GM23338 (cell line): ENCODE measurements at regions not wholly inside any gene's neighbourhood (a gene's known extent, or its start where the extent isn't known, plus 50 kb on each side); places are given as distances from the start of the nearest gene placed in this dataset.

Experiments used
- ATAC-seq: fragments of 200-7000 bp; cut with Tn5 transposase; 3 replicates; pipeline ENCODE4 v1.9.1; 2020
- DNase-seq: peaks from one replicate; pipeline ENCODE4 v3.0.0-alpha.2; 2015; ENCODE audit warnings: low spot score
- H2AFZ ChIP-seq: fragments of 200-600 bp; sonication (generic); 2 replicates; pipeline ENCODE4 v1.8.0; 2016; ENCODE audit warnings: antibody characterized with exemption, mild to moderate bottlenecking, moderate library complexity
- H3F3A ChIP-seq: fragments of 200-600 bp; sonication (generic); replicated peaks from 2 replicates; pipeline ENCODE4 v1.8.0; 2017; ENCODE audit warnings: antibody characterized with exemption, mixed run types, low read depth
- H3K27ac ChIP-seq: fragments of 200-600 bp; sonication (generic); 2 replicates; pipeline ENCODE4 v1.6.1; 2016; ENCODE audit warnings: low read depth
- H3K27me3 ChIP-seq: fragments of 200-600 bp; sonication (generic); 2 replicates; pipeline ENCODE4 v1.8.0; 2016; ENCODE audit warnings: mild to moderate bottlenecking, mixed run types, moderate library complexity; ENCODE audit not compliant: insufficient read depth
- H3K36me3 ChIP-seq: fragments of 200-600 bp; sonication (generic); 2 replicates; pipeline ENCODE4 v1.8.0; 2016; ENCODE audit warnings: mild to moderate bottlenecking; ENCODE audit not compliant: insufficient read depth
- H3K4me1 ChIP-seq: fragments of 200-600 bp; sonication (generic); 2 replicates; pipeline ENCODE4 v1.8.0; 2016; ENCODE audit warnings: mild to moderate bottlenecking, moderate library complexity; ENCODE audit not compliant: insufficient read depth
- H3K4me2 ChIP-seq: fragments of 200-600 bp; sonication (generic); 2 replicates; pipeline ENCODE4 v1.7.1; 2017; ENCODE audit warnings: mixed run types
- H3K4me3 ChIP-seq: fragments of 200-600 bp; sonication (generic); 2 replicates; pipeline ENCODE4 v1.6.1; 2016; ENCODE audit warnings: mixed run types
- H3K79me2 ChIP-seq: fragments of 200-600 bp; sonication (generic); replicated peaks from 2 replicates; pipeline ENCODE4 v1.8.0; 2017; ENCODE audit warnings: mild to moderate bottlenecking; ENCODE audit not compliant: insufficient read depth
- H3K9me2 ChIP-seq: fragments of 200-600 bp; sonication (generic); 2 replicates; pipeline ENCODE4 v1.8.0; 2017; ENCODE audit not compliant: insufficient read depth
- H4K20me1 ChIP-seq: fragments of 200-600 bp; sonication (generic); replicated peaks from 2 replicates; pipeline ENCODE4 v1.8.0; 2017; ENCODE audit warnings: mild to moderate bottlenecking; ENCODE audit not compliant: insufficient read depth
- H3K27ac Mint-ChIP-seq: 2 replicates; pipeline ENCODE4 v1.8.0; 2020; ENCODE audit warnings: inconsistent platforms, mild to moderate bottlenecking, moderate library complexity, mixed read lengths
- H3K27me3 Mint-ChIP-seq: 3 replicates; pipeline ENCODE4 v1.8.0; 2022; ENCODE audit warnings: low read depth, mild to moderate bottlenecking, moderate library complexity, mixed read lengths, inconsistent platforms; ENCODE audit not compliant: insufficient read depth, poor library complexity
- H3K36me3 Mint-ChIP-seq: 3 replicates; pipeline ENCODE4 v1.8.0; 2021; ENCODE audit warnings: low read depth, mild to moderate bottlenecking, inconsistent platforms, moderate library complexity, mixed read lengths
- H3K4me1 Mint-ChIP-seq: 3 replicates; pipeline ENCODE4 v1.8.0; 2020; ENCODE audit warnings: mild to moderate bottlenecking, inconsistent platforms, mixed read lengths
- H3K4me3 Mint-ChIP-seq: 3 replicates; pipeline ENCODE4 v1.8.0; 2021; ENCODE audit warnings: moderate library complexity, mild to moderate bottlenecking, inconsistent platforms, mixed read lengths
- H3K9me3 Mint-ChIP-seq: 3 replicates; pipeline ENCODE4 v1.8.0; 2020; ENCODE audit warnings: moderate library complexity, mild to moderate bottlenecking, inconsistent platforms, mixed read lengths
- CREB1 ChIP-seq: fragments of 250-450 bp; sonication (Bioruptor Pico); IDR thresholded peaks from 2 replicates; pipeline ENCODE4 v1.5.0; 2020; ENCODE audit warnings: low read depth, mild to moderate bottlenecking, moderate library complexity
- EZH2 ChIP-seq: fragments of 200-600 bp; sonication (generic); IDR thresholded peaks from one replicate; pipeline ENCODE4 v1.8.0; 2017; ENCODE audit warnings: antibody characterized with exemption, mild to moderate bottlenecking, low read depth; ENCODE audit not compliant: unreplicated experiment
- EZH2phosphoT487 ChIP-seq: fragments of 200-600 bp; sonication (generic); IDR thresholded peaks from one replicate; pipeline ENCODE4 v1.8.1; 2018; ENCODE audit warnings: antibody characterized with exemption; ENCODE audit not compliant: unreplicated experiment
- JUNB ChIP-seq: IDR thresholded peaks from one replicate; pipeline ENCODE4 v1.6.1; 2016; ENCODE audit warnings: antibody characterized with exemption; ENCODE audit not compliant: unreplicated experiment
- NANOG ChIP-seq: IDR thresholded peaks from 2 replicates; pipeline ENCODE4 v1.6.1; 2016; ENCODE audit warnings: antibody characterized with exemption, borderline replicate concordance
- POLR2AphosphoS5 ChIP-seq: IDR thresholded peaks from 2 replicates; pipeline ENCODE4 v1.6.1; 2016; ENCODE audit warnings: antibody characterized with exemption, low read depth
- STAT1 ChIP-seq: IDR thresholded peaks from one replicate; pipeline ENCODE4 v1.6.1; 2016; ENCODE audit warnings: antibody characterized with exemption; ENCODE audit not compliant: unreplicated experiment
- ZNF114 ChIP-seq: fragments of 250-450 bp; sonication (Bioruptor Pico); IDR thresholded peaks from 2 replicates; pipeline ENCODE4 v1.5.0; 2020; ENCODE audit warnings: mild to moderate bottlenecking, moderate library complexity
- ZNF331 ChIP-seq: fragments of 250-450 bp; sonication (Bioruptor Pico); IDR thresholded peaks from 2 replicates; pipeline ENCODE4 v1.5.0; 2020; ENCODE audit warnings: low read depth, mild to moderate bottlenecking, moderate library complexity
- TF ChIP-seq, protein P1 (sequence below): IDR thresholded peaks from 2 replicates; pipeline ENCODE4 v1.6.1; 2016; ENCODE audit warnings: antibody characterized with exemption
- TF ChIP-seq, protein P2 (sequence below), 2 experiments: fragments of 200-600 bp in 1 of 2; sonication (generic) in 1 of 2; conservative IDR thresholded peaks; 2 replicates each; pipeline versions ENCODE4 v1.5.1 to v1.6.1; 2016 to 2017; ENCODE audit warnings: antibody characterized with exemption in 2 of 2, low read depth in 2 of 2, mild to moderate bottlenecking in 2 of 2, moderate library complexity in 1 of 2
- TF ChIP-seq, protein P3 (sequence below): IDR thresholded peaks from one replicate; pipeline ENCODE4 v1.6.1; 2018; ENCODE audit warnings: antibody characterized with exemption; ENCODE audit not compliant: unreplicated experiment
- TF ChIP-seq, protein P4 (sequence below): fragments of 250-450 bp; sonication (Bioruptor Pico); IDR thresholded peaks from 2 replicates; pipeline ENCODE4 v1.5.0; 2020; ENCODE audit warnings: mild to moderate bottlenecking, moderate library complexity

DNA sequence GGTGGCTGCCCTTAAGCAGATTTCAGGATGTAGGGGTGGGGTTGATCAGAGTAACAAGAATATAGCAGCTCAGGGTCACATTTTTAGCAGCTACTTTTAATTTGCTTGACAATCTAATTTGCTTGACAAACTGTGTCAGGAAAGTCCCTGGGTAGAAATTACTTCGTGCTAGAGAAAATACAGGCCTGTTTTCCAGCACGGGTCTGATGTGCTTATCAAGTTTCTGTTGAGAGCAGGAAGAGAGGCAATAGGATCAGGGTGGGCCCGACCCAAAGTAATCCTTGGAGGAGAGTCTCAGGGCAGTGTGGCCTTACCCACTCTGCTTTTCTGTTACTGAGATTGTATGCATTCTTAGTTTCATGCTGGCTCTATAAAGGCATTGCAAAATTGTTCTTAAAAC, 221.5 kb downstream of the TSN start (continued):
- TF ChIP-seq POLR2AphosphoS5, result no peak
- no peak for TF ChIP-seq STAT1
- TF ChIP-seq, protein P1, sequence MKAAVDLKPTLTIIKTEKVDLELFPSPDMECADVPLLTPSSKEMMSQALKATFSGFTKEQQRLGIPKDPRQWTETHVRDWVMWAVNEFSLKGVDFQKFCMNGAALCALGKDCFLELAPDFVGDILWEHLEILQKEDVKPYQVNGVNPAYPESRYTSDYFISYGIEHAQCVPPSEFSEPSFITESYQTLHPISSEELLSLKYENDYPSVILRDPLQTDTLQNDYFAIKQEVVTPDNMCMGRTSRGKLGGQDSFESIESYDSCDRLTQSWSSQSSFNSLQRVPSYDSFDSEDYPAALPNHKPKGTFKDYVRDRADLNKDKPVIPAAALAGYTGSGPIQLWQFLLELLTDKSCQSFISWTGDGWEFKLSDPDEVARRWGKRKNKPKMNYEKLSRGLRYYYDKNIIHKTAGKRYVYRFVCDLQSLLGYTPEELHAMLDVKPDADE, result no peak
- TF ChIP-seq EZH2phosphoT487, result no peak
- no peak for TF ChIP-seq ZNF331 (CRISPR knock-in tag)
- TF ChIP-seq EZH2, result no peak
- TF ChIP-seq, protein P2, sequence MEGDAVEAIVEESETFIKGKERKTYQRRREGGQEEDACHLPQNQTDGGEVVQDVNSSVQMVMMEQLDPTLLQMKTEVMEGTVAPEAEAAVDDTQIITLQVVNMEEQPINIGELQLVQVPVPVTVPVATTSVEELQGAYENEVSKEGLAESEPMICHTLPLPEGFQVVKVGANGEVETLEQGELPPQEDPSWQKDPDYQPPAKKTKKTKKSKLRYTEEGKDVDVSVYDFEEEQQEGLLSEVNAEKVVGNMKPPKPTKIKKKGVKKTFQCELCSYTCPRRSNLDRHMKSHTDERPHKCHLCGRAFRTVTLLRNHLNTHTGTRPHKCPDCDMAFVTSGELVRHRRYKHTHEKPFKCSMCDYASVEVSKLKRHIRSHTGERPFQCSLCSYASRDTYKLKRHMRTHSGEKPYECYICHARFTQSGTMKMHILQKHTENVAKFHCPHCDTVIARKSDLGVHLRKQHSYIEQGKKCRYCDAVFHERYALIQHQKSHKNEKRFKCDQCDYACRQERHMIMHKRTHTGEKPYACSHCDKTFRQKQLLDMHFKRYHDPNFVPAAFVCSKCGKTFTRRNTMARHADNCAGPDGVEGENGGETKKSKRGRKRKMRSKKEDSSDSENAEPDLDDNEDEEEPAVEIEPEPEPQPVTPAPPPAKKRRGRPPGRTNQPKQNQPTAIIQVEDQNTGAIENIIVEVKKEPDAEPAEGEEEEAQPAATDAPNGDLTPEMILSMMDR (conservative IDR thresholded peaks at IDR 0.05; ENCODE audit: low read depth in 2 of 2), result no peak
- no peak for TF ChIP-seq CREB1
- TF ChIP-seq, protein P3, sequence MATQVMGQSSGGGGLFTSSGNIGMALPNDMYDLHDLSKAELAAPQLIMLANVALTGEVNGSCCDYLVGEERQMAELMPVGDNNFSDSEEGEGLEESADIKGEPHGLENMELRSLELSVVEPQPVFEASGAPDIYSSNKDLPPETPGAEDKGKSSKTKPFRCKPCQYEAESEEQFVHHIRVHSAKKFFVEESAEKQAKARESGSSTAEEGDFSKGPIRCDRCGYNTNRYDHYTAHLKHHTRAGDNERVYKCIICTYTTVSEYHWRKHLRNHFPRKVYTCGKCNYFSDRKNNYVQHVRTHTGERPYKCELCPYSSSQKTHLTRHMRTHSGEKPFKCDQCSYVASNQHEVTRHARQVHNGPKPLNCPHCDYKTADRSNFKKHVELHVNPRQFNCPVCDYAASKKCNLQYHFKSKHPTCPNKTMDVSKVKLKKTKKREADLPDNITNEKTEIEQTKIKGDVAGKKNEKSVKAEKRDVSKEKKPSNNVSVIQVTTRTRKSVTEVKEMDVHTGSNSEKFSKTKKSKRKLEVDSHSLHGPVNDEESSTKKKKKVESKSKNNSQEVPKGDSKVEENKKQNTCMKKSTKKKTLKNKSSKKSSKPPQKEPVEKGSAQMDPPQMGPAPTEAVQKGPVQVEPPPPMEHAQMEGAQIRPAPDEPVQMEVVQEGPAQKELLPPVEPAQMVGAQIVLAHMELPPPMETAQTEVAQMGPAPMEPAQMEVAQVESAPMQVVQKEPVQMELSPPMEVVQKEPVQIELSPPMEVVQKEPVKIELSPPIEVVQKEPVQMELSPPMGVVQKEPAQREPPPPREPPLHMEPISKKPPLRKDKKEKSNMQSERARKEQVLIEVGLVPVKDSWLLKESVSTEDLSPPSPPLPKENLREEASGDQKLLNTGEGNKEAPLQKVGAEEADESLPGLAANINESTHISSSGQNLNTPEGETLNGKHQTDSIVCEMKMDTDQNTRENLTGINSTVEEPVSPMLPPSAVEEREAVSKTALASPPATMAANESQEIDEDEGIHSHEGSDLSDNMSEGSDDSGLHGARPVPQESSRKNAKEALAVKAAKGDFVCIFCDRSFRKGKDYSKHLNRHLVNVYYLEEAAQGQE, result no peak
- TF ChIP-seq ZNF114 (CRISPR knock-in tag), result no peak
- no peak for TF ChIP-seq JUNB
- TF ChIP-seq NANOG, result no peak

DNA sequence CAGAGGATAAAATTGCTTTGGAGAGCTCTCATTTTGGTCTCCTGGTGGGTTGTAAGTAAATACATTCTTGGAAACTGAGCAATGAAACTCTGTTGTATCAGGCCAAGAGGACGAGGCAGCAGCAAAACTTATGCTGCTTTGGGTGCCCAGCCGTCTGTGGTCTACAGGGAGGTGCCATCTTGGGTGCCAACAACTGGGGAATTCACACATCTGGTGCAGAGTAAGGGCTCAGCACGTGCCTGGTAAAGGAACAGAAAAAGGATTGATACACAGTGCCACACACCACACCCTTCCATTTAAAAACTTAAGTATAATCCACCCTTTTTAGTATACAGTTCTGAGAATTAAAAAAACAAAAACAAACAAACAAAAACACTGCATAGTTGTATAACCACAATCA, 221.9 kb downstream of the TSN start:
- Mint-ChIP-seq H3K36me3 (no peaks in the 10 kb centered on the region), H3K27ac (no peak overlapping the region)
- no peak for ATAC-seq

More for the DNA sequence above, 221.9 kb downstream of the TSN start:
- no peak overlapping the region for H3K4me3 ChIP-seq
- H4K20me1 ChIP-seq, result no peaks in the 10 kb centered on the region
- TF ChIP-seq EZH2phosphoT487, result no peak
- TF ChIP-seq, protein P4, sequence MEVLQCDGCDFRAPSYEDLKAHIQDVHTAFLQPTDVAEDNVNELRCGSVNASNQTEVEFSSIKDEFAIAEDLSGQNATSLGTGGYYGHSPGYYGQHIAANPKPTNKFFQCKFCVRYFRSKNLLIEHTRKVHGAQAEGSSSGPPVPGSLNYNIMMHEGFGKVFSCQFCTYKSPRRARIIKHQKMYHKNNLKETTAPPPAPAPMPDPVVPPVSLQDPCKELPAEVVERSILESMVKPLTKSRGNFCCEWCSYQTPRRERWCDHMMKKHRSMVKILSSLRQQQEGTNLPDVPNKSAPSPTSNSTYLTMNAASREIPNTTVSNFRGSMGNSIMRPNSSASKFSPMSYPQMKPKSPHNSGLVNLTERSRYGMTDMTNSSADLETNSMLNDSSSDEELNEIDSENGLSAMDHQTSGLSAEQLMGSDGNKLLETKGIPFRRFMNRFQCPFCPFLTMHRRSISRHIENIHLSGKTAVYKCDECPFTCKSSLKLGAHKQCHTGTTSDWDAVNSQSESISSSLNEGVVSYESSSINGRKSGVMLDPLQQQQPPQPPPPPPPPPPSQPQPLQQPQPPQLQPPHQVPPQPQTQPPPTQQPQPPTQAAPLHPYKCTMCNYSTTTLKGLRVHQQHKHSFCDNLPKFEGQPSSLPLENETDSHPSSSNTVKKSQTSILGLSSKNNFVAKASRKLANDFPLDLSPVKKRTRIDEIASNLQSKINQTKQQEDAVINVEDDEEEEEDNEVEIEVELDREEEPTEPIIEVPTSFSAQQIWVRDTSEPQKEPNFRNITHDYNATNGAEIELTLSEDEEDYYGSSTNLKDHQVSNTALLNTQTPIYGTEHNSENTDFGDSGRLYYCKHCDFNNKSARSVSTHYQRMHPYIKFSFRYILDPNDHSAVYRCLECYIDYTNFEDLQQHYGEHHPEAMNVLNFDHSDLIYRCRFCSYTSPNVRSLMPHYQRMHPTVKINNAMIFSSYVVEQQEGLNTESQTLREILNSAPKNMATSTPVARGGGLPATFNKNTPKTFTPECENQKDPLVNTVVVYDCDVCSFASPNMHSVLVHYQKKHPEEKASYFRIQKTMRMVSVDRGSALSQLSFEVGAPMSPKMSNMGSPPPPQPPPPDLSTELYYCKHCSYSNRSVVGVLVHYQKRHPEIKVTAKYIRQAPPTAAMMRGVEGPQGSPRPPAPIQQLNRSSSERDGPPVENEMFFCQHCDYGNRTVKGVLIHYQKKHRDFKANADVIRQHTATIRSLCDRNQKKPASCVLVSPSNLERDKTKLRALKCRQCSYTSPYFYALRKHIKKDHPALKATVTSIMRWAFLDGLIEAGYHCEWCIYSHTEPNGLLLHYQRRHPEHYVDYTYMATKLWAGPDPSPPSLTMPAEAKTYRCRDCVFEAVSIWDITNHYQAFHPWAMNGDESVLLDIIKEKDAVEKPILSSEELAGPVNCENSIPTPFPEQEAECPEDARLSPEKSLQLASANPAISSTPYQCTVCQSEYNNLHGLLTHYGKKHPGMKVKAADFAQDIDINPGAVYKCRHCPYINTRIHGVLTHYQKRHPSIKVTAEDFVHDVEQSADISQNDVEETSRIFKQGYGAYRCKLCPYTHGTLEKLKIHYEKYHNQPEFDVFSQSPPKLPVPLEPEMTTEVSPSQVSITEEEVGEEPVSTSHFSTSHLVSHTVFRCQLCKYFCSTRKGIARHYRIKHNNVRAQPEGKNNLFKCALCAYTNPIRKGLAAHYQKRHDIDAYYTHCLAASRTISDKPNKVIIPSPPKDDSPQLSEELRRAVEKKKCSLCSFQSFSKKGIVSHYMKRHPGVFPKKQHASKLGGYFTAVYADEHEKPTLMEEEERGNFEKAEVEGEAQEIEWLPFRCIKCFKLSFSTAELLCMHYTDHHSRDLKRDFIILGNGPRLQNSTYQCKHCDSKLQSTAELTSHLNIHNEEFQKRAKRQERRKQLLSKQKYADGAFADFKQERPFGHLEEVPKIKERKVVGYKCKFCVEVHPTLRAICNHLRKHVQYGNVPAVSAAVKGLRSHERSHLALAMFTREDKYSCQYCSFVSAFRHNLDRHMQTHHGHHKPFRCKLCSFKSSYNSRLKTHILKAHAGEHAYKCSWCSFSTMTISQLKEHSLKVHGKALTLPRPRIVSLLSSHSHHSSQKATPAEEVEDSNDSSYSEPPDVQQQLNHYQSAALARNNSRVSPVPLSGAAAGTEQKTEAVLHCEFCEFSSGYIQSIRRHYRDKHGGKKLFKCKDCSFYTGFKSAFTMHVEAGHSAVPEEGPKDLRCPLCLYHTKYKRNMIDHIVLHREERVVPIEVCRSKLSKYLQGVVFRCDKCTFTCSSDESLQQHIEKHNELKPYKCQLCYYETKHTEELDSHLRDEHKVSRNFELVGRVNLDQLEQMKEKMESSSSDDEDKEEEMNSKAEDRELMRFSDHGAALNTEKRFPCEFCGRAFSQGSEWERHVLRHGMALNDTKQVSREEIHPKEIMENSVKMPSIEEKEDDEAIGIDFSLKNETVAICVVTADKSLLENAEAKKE (CRISPR knock-in tag), result no peak
- no peak for TF ChIP-seq ZNF114 (CRISPR knock-in tag)
- TF ChIP-seq ZNF331 (CRISPR knock-in tag), result no peak
- Mint-ChIP-seq H3K4me1 (peaks cover 15% of the 10 kb centered on the region), H3K4me3 (no peak overlapping the region), H3K9me3 (no peaks in the 10 kb centered on the region; the same call in 2 of the 3 replicates), H3K27me3 (no peaks in the 10 kb centered on the region)
- H3K79me2 ChIP-seq, result no peaks in the 10 kb centered on the region
- peaks cover 4% of the 10 kb centered on the region; the same call in 1 of the 2 replicates for H3K4me1 ChIP-seq
- H3K36me3 ChIP-seq, result no peaks in the 10 kb centered on the region
- no peaks in the 10 kb centered on the region for H3K9me2 ChIP-seq
- no peak for DNase-seq
- no peaks in the 10 kb centered on the region for H3F3A ChIP-seq
- H3K27ac ChIP-seq, result no peak overlapping the region
- H2AFZ ChIP-seq, result no peak overlapping the region
- H3K27me3 ChIP-seq, result no peaks in the 10 kb centered on the region
- H3K4me2 ChIP-seq, result no peak overlapping the region
